GM23338 (cell line): ENCODE measurements at regions not wholly inside any gene's neighbourhood (a gene's known extent, or its start where the extent isn't known, plus 50 kb on each side); places are given as distances from the start of the nearest gene placed in this dataset.

Source experiments
- EZH2 ChIP-seq: fragments of 200-600 bp; sonication (generic); IDR thresholded peaks from one replicate; pipeline ENCODE4 v1.8.0; 2017; ENCODE audit warnings: antibody characterized with exemption, mild to moderate bottlenecking, low read depth; ENCODE audit not compliant: unreplicated experiment
- EZH2phosphoT487 ChIP-seq: fragments of 200-600 bp; sonication (generic); IDR thresholded peaks from one replicate; pipeline ENCODE4 v1.8.1; 2018; ENCODE audit warnings: antibody characterized with exemption; ENCODE audit not compliant: unreplicated experiment
- JUNB ChIP-seq: IDR thresholded peaks from one replicate; pipeline ENCODE4 v1.6.1; 2016; ENCODE audit warnings: antibody characterized with exemption; ENCODE audit not compliant: unreplicated experiment
- ZNF331 ChIP-seq: fragments of 250-450 bp; sonication (Bioruptor Pico); IDR thresholded peaks from 2 replicates; pipeline ENCODE4 v1.5.0; 2020; ENCODE audit warnings: low read depth, mild to moderate bottlenecking, moderate library complexity
- TF ChIP-seq, protein P1 (sequence below), 2 experiments: fragments of 200-600 bp in 1 of 2; sonication (generic) in 1 of 2; conservative IDR thresholded peaks; 2 replicates each; pipeline versions ENCODE4 v1.5.1 to v1.6.1; 2016 to 2017; ENCODE audit warnings: antibody characterized with exemption in 2 of 2, low read depth in 2 of 2, mild to moderate bottlenecking in 2 of 2, moderate library complexity in 1 of 2
- TF ChIP-seq, protein P2 (sequence below): IDR thresholded peaks from one replicate; pipeline ENCODE4 v1.6.1; 2018; ENCODE audit warnings: antibody characterized with exemption; ENCODE audit not compliant: unreplicated experiment
- TF ChIP-seq, protein P3 (sequence below): IDR thresholded peaks from 2 replicates; pipeline ENCODE4 v1.6.1; 2016; ENCODE audit warnings: antibody characterized with exemption

DNA sequence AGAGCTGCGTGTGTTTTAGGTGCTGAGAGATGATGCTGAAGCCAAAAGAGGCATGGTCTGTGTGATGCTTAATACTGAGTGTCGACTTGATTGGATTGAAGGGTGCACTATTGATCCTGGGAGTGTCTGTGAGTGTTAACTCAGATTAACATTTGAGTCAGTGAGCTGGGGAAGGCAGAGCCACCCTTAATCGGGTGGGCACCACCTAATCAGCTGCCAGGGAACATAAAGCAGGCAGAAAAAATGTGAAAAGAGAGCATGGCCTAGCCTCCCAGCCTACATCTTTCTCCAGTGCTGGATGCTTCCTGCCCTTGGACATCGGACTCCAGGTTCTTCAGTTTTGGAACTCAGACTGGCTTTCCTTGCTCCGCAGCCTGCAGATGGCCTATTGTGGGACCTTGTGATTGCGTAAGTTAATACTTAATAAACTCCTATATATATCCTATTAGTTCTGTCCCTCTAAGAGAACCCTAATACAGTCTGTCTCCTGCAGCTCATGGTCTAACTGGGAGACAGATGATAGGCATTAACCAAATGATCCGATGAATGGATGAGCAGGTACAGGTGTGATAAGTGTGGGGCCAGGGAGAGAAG lies 91.6 kb downstream of the TFAP2C start:
- TF ChIP-seq, protein P1, sequence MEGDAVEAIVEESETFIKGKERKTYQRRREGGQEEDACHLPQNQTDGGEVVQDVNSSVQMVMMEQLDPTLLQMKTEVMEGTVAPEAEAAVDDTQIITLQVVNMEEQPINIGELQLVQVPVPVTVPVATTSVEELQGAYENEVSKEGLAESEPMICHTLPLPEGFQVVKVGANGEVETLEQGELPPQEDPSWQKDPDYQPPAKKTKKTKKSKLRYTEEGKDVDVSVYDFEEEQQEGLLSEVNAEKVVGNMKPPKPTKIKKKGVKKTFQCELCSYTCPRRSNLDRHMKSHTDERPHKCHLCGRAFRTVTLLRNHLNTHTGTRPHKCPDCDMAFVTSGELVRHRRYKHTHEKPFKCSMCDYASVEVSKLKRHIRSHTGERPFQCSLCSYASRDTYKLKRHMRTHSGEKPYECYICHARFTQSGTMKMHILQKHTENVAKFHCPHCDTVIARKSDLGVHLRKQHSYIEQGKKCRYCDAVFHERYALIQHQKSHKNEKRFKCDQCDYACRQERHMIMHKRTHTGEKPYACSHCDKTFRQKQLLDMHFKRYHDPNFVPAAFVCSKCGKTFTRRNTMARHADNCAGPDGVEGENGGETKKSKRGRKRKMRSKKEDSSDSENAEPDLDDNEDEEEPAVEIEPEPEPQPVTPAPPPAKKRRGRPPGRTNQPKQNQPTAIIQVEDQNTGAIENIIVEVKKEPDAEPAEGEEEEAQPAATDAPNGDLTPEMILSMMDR (conservative IDR thresholded peaks at IDR 0.05; ENCODE audit: low read depth in 2 of 2) = no peak
- TF ChIP-seq, protein P2, sequence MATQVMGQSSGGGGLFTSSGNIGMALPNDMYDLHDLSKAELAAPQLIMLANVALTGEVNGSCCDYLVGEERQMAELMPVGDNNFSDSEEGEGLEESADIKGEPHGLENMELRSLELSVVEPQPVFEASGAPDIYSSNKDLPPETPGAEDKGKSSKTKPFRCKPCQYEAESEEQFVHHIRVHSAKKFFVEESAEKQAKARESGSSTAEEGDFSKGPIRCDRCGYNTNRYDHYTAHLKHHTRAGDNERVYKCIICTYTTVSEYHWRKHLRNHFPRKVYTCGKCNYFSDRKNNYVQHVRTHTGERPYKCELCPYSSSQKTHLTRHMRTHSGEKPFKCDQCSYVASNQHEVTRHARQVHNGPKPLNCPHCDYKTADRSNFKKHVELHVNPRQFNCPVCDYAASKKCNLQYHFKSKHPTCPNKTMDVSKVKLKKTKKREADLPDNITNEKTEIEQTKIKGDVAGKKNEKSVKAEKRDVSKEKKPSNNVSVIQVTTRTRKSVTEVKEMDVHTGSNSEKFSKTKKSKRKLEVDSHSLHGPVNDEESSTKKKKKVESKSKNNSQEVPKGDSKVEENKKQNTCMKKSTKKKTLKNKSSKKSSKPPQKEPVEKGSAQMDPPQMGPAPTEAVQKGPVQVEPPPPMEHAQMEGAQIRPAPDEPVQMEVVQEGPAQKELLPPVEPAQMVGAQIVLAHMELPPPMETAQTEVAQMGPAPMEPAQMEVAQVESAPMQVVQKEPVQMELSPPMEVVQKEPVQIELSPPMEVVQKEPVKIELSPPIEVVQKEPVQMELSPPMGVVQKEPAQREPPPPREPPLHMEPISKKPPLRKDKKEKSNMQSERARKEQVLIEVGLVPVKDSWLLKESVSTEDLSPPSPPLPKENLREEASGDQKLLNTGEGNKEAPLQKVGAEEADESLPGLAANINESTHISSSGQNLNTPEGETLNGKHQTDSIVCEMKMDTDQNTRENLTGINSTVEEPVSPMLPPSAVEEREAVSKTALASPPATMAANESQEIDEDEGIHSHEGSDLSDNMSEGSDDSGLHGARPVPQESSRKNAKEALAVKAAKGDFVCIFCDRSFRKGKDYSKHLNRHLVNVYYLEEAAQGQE = no peak
- no peak for TF ChIP-seq EZH2phosphoT487
- TF ChIP-seq, protein P3, sequence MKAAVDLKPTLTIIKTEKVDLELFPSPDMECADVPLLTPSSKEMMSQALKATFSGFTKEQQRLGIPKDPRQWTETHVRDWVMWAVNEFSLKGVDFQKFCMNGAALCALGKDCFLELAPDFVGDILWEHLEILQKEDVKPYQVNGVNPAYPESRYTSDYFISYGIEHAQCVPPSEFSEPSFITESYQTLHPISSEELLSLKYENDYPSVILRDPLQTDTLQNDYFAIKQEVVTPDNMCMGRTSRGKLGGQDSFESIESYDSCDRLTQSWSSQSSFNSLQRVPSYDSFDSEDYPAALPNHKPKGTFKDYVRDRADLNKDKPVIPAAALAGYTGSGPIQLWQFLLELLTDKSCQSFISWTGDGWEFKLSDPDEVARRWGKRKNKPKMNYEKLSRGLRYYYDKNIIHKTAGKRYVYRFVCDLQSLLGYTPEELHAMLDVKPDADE = no peak
- no peak for TF ChIP-seq EZH2
- TF ChIP-seq ZNF331 (CRISPR knock-in tag) = no peak
- TF ChIP-seq JUNB = no peak
